ENCODE measurements at regions not wholly inside any gene's neighbourhood (a gene's known extent, or its start where the extent isn't known, plus 50 kb on each side); places are given as distances from the start of the nearest gene placed in this dataset.

- in situ Hi-C loops (cut with MboI; ENCODE audit: low sequenced_read_pairs) = no loop called here
Measured at GRCh38 chr12:111181143-111181726, 187.7 kb downstream of the PHETA1 start.

GRCh38 chr12:111180426-111181142 is 188.3 kb downstream of the PHETA1 start:
- in situ Hi-C loops (cut with MboI; ENCODE audit: low sequenced_read_pairs) = no loop called here

GRCh38 chr12:111178181-111179081 is 190.5 kb downstream of the PHETA1 start:
- in situ Hi-C loops (cut with MboI; ENCODE audit: low sequenced_read_pairs) = no loop called here

GRCh38 chr12:111175396-111176094 is 193.3 kb downstream of the PHETA1 start:
- in situ Hi-C loops (cut with MboI; ENCODE audit: low sequenced_read_pairs) = no loop called here

- in situ Hi-C loops (cut with MboI; ENCODE audit: low sequenced_read_pairs) = no loop called here
Measured at GRCh38 chr12:111174961-111175345, 193.9 kb downstream of the PHETA1 start.

GRCh38 chr12:111174251-111174960 is 194.5 kb downstream of the PHETA1 start:
- in situ Hi-C loops (cut with MboI; ENCODE audit: low sequenced_read_pairs) = no loop called here

GRCh38 chr12:111173836-111174235 is 195.1 kb downstream of the PHETA1 start:
- in situ Hi-C loops (cut with MboI; ENCODE audit: low sequenced_read_pairs) = no loop called here

- in situ Hi-C loops (cut with MboI; ENCODE audit: low sequenced_read_pairs) = no loop called here
Measured at GRCh38 chr12:111173391-111173790, 195.5 kb downstream of the PHETA1 start.

- in situ Hi-C loops (cut with MboI; ENCODE audit: low sequenced_read_pairs) = no loop called here
Measured at GRCh38 chr12:111172786-111173185, 196.1 kb downstream of the PHETA1 start.

- in situ Hi-C loops (cut with MboI; ENCODE audit: low sequenced_read_pairs) = no loop called here
Measured at GRCh38 chr12:111171832-111172231, 197.1 kb downstream of the PHETA1 start.

- in situ Hi-C loops (cut with MboI; ENCODE audit: low sequenced_read_pairs) = no loop called here
Measured at GRCh38 chr12:111171345-111171744, 197.6 kb downstream of the PHETA1 start.

- in situ Hi-C loops (cut with MboI; ENCODE audit: low sequenced_read_pairs) = no loop called here
Measured at GRCh38 chr12:111170543-111170942, 198.4 kb downstream of the PHETA1 start.

GRCh38 chr12:111169456-111169855 is 199.4 kb downstream of the PHETA1 start:
- in situ Hi-C loops (cut with MboI; ENCODE audit: low sequenced_read_pairs) = no loop called here

GRCh38 chr12:111169032-111169431 is 199.9 kb downstream of the PHETA1 start:
- in situ Hi-C loops (cut with MboI; ENCODE audit: low sequenced_read_pairs) = no loop called here

GRCh38 chr12:111168009-111168900 is 200.6 kb downstream of the PHETA1 start:
- in situ Hi-C loops (cut with MboI; ENCODE audit: low sequenced_read_pairs) = no loop called here

GRCh38 chr12:111166779-111167540 is 201.9 kb downstream of the PHETA1 start:
- in situ Hi-C loops (cut with MboI; ENCODE audit: low sequenced_read_pairs) = no loop called here

- in situ Hi-C loops (cut with MboI; ENCODE audit: low sequenced_read_pairs) = no loop called here
Measured at GRCh38 chr12:111164833-111165525, 203.9 kb downstream of the PHETA1 start.

- in situ Hi-C loops (cut with MboI; ENCODE audit: low sequenced_read_pairs) = no loop called here
Measured at GRCh38 chr12:111163422-111163821, 205.5 kb downstream of the PHETA1 start.

All from HL-60/S4 treated with retinoic acid at 250 ng/mL for 4 days and 3 days (cell line).